ENCODE measurements at regions not wholly inside any gene's neighbourhood (a gene's known extent, or its start where the extent isn't known, plus 50 kb on each side); places are given as distances from the start of the nearest gene placed in this dataset.
A peak's percentile ranks its signal among the peaks of the same experiment; 100 is the strongest.
"Not testable (repeated sequence)": the region's sequence is repeated elsewhere in the genome, so short reads cannot be mapped to it uniquely, and the experiment has no call there.

DNA sequence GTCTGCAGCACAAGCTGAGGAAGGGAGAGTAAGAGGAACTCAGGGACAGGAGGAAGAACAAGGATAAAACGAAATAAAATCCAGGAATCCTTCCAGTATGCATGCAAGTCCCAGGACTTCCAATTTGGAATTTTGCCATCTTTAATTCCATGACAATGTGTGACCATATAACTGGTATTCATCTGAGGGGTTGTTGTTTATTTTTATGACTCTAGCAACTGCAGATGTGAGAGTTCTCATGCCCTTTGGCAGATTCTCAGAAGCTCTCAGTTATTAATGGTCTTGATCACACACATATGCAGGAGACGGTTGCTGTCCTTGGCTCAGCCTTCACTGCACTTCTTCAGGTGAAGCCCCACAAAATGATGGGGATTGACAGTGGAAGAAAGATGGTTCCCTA, 148.2 kb downstream of the SMIM20 start:
- H3K27ac ChIP-seq = no peak overlapping the region
- DNase-seq (ENCODE audit: low read depth, low spot score) = no peak

GRCh38 chr4:26064009-26064408, 150.0 kb downstream of the SMIM20 start:
- H3K27ac ChIP-seq; DNase-seq (ENCODE audit: low read depth, low spot score): not testable (repeated sequence)

- DNase-seq (ENCODE audit: low read depth, low spot score) = no peak
- no peak overlapping the region for H3K27ac ChIP-seq
Measured at GRCh38 chr4:26065833-26066232, 151.8 kb downstream of the SMIM20 start.

DNA sequence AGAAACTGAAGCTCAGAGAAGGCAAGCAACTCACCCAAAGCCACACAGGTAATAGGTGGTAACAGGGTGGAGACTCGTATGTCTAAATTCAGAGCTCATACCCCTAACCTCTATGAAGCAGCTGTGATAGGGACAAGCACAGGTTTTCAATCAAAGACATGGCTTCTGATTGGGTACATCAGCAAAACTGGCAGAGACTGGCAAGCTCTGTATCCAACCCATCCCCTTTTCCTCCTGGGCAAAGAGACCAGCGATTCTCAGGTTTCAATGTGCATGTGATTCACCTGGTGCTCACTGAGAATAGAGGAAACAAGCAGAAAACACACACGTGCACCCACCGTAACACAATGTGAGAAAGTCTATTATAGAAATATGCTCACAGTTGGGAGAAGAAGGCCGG, 153.0 kb downstream of the SMIM20 start:
- no peak overlapping the region for H3K27ac ChIP-seq
- DNase-seq (ENCODE audit: low read depth, low spot score) = no peak

DNA sequence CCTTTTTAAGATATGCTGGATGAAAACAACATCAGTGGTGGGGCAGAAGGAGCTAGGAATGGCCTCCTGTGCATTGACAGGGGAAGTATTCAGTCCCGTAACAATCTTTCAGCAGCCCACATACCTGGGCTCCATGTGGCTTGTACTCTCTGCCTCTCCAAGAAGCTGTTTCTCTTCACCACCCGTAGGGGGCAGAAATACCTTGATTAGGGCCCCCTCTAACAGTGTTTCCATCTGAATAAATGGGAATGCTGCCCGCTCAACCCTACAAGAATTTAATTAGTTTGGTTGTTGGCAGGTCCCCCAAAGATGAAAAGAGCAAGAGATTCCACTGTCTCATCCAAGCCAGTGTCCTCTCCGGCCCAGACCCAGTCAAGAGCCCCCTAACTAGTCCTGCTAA, 155.2 kb downstream of the SMIM20 start:
- no peak overlapping the region for H3K27ac ChIP-seq
- no peak for DNase-seq (ENCODE audit: low read depth, low spot score)

GRCh38 chr4:26071688-26072087, 157.7 kb downstream of the SMIM20 start:
- H3K27ac ChIP-seq = no peak overlapping the region
- DNase-seq (ENCODE audit: low read depth, low spot score) = no peak

DNA sequence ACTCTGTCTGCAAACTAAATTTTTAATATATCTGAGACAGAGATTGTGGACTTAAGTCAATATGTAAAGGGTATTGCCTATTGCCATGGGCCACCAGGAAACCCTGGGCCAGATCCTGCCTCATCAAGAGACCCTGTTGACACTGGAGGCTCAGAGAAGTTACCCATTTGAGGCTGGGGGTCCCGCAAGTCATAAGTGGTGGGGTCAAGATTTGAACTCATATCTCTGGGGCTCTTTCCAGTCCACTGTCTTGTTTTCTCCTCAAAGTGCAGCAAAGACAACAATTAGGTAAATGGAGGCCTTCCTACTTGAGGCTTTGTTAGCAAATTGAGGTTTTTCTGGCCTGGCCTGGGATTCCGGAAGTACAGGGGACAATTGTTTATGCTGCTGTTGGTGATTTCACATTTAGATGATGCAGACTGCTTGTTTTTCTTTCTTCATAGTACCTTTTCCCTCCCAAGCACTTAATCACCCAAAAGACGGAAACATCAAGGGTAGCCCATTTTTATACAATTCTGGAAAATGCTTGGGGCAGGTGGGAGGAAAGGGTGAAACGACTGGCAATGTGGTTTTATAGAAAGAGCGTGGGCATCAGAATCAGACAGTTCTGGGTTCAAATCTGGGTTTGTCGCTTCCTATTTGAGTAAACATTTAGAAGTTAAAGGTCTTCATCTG, 160.0 kb downstream of the SMIM20 start:
- H3K27ac ChIP-seq = no peak overlapping the region
- DNase-seq (ENCODE audit: low read depth, low spot score) = no peak

DNA sequence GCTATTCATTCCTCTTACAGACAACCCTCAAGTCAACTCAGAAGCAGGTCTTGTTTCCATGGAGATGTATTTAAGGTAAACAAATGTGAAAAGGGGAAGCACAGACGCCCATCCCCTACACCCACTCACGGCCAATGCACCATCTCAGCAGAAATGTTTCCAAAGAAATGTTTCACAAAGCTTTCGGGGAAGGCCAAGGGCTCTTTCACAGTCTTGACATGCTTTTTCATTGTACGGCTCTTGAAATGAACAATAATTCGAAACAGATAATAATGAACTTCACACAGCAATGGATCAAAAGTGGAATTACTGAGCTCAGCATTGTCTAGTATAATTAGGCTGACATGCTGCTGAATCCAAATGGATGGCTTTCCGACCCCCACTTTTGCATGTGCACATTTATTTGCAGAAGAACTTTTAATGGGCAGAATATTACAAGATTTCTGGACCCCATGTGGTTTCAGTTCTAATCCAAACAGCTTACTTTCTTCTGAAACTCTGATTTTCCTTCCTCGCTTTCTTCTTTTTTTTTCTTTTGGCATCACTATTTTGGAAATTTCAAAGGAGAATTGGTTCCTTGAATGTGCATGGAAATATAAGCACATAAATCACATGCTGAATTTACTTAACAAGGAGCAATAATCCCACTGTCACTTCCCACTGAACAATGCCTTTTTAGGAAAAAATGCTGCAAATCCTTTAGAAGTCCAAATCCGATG, 160.9 kb downstream of the SMIM20 start:
- no peak overlapping the region for H3K27ac ChIP-seq
- DNase-seq (ENCODE audit: low read depth, low spot score) = no peak

- DNase-seq (ENCODE audit: low read depth, low spot score) = no peak
- H3K27ac ChIP-seq = peak overlapping the region; percentile 34
Measured at GRCh38 chr4:26075583-26075982, 161.6 kb downstream of the SMIM20 start.

DNA sequence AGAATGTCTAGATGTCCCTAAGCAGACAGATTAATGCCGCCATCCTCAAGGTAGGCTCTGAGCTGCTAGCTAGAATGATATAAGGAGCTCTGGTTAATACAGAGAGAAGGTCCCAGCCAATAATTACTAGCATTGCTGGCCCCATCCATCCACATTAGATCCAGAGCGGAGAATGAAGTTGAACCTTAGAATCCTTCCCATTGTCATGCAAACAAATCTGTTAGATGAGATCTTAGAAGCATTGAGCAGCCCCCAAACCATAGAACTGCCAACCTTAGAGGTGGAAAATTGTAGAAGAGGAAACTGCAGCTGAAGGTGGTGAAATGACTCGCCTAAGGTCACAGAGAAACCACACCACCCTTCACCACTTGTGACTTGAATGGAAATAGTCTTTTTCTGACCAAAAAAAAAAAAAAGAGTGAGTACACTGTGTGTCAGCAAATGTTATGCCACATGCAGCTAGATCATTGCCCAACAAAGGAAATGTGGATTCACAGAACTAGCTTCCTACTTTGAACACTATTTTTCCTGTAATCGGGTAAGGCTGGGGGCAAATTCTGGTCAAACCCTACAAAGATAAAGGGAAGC, 162.1 kb downstream of the SMIM20 start:
- peak overlapping the region; percentile 34 for H3K27ac ChIP-seq
- DNase-seq (ENCODE audit: low read depth, low spot score) = no peak

DNA sequence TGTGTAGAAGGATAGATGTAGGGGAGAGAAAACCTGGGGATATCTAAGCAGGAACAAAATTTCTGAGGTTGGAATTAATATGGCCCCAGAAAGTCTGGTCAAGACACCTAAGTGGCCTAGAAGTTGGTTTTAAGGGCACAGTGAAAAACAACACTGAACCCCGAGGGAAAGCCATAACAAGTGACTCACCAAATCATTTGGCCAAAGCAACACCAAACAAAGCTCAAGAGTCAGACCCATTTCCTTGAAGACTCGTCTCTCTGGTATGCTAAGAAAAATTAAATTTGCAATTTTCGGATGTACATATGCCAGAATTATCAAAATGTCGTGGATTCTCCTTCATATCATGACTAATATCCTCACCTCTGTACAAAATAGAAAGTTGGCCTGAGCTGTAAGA, 162.9 kb downstream of the SMIM20 start:
- peak overlapping the region; percentile 34 for H3K27ac ChIP-seq
- DNase-seq (ENCODE audit: low read depth, low spot score) = no peak

- H3K27ac ChIP-seq = no peak overlapping the region
- DNase-seq (ENCODE audit: low read depth, low spot score) = no peak
Measured at GRCh38 chr4:26077756-26078155, 163.7 kb downstream of the SMIM20 start.

DNA sequence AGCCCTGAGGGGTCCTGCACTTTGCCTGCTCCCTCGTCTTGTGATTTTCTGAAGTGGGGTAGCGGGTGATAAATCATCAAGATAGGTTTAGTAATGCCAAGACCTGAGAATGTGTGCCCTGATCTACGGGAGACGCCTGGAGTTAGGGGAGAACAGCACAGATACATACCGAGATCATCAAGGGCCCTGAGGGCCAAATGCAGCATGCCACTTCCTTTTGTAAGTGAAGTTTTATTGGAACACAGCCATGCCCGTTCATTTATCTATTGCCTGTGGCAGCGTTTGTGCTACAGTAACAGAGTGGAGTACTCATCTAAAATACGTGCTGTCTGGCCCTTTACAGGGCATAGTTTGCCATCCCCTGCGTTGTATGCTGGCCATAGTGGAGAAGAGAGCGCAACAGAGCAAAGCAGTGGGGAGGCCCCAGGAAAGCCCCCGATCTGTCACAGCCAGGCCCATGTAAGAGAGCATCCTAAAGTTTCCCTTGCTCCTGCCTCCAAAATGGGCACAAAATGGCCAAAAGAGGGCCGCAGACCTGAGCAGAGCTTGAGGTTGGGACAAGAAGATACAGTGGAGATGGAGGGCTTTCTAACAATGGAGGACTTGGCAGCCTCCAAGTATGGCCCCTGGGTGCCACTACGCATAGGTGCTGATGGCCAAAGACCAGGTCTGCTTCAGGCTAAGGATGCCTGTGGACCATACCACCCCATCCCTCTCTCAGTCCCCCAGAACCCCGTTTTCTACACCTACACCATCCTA, 167.0 kb downstream of the SMIM20 start:
- H3K27ac ChIP-seq = no peak overlapping the region
- DNase-seq (ENCODE audit: low read depth, low spot score) = no peak

DNA sequence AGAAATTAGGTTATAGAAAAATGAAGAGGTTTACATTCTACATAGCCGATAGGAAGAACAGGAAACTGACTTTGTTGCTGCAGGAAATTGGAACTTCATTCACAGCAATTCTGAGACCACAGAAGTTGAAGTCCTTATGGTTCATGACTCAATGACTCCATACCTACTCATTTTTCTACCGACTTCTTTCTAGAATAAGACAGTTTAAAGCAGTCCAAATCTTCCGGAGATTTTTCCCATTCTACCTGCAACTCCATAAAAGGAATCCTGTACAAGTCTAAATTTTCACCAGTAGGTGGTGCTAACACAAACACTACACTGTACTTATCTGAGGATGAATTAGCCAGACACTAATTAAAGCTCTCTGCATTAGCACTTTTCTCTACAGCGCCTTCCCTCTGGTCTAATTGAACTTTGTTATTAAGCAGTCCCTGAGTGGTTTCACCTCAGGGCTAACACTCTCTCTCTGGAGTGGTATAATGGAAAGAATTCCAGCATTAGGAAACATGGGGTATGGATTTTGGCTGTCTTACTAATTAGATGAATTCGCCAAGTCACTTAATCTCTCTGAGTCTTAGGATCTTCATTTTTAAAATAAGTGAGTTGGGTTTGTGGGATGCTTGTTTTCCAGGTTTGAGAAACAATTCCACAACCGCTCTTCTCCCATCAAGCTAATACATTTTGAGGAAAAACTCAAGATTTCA, 167.9 kb downstream of the SMIM20 start:
- DNase-seq (ENCODE audit: low read depth, low spot score) = no peak
- H3K27ac ChIP-seq = no peak overlapping the region

- no peak overlapping the region for H3K27ac ChIP-seq
- no peak for DNase-seq (ENCODE audit: low read depth, low spot score)
Measured at GRCh38 chr4:26082565-26082964, 168.5 kb downstream of the SMIM20 start.

DNA sequence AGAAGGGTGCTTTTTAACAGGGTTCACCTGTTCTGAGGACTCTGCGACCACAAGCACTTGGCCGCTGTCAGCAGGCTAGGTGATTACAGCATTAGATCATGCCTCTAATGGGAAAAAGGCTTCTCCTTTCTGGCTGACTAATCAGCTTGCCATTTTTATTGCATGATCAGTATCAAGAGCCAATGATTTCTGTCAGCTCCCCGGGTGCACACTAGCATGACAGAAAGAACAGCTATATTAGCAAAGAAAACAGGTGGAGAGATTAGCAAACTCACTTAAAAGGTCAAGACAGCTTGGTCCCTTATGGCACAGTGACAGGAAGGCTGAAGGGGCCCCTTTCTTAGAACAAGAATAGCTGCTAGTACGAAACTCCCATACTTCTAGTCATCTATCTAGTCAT, 170.0 kb downstream of the SMIM20 start:
- no peak overlapping the region for H3K27ac ChIP-seq
- peak; percentile 67 for DNase-seq (ENCODE audit: low read depth, low spot score)

GRCh38 chr4:26084414-26084813, 170.4 kb downstream of the SMIM20 start:
- no peak for DNase-seq (ENCODE audit: low read depth, low spot score)

GRCh38 chr4:26085551-26085950, 171.5 kb downstream of the SMIM20 start:
- no peak for DNase-seq (ENCODE audit: low read depth, low spot score)
- H3K27ac ChIP-seq = no peak overlapping the region

More at GRCh38 chr4:26084414-26084813, 170.4 kb downstream of the SMIM20 start:
- H3K27ac ChIP-seq = no peak overlapping the region

- H3K27ac ChIP-seq = no peak overlapping the region
- no peak for DNase-seq (ENCODE audit: low read depth, low spot score)
Measured at GRCh38 chr4:26086621-26087441, 172.8 kb downstream of the SMIM20 start.

Data from epithelial cell of prostate (primary cell).